ENCODE measurements at regions not wholly inside any gene's neighbourhood (a gene's known extent, or its start where the extent isn't known, plus 50 kb on each side); places are given as distances from the start of the nearest gene placed in this dataset.

GRCh38 chr22:49676230-49676629 is 151.4 kb downstream of the BRD1 start:
- intact Hi-C loops (cut with DNase I) = no loop called here
- WGBS, 3 donors = 71 to 76% (median 73%) methylated on average over 5 of the region's 5 CpGs
- no peak overlapping the region for H3K4me3 ChIP-seq
- H3K4me1 ChIP-seq = no peaks in the 10 kb centered on the region
- DNase-seq (no peak), ATAC-seq (no peak)
- H3K27ac ChIP-seq = no peak overlapping the region
- no peak for TF ChIP-seq CTCF (IDR thresholded peaks at IDR 0.05)
- H3K9me3 ChIP-seq = no peaks in the 10 kb centered on the region
- peaks cover 0 to 45% (median 4%) of the 10 kb centered on the region in 3 donors for H3K27me3 ChIP-seq (ENCODE audit: insufficient read depth in 3 of 3, low read length in 2 of 3)
- H3K36me3 ChIP-seq (ENCODE audit: insufficient read depth in 1 of 2, low read depth in 1 of 2) = no peaks in the 10 kb centered on the region

GRCh38 chr22:49674479-49675050 is 153.1 kb downstream of the BRD1 start:
- H3K4me3 ChIP-seq = no peak overlapping the region
- no peak for TF ChIP-seq CTCF (IDR thresholded peaks at IDR 0.05)
- no peak overlapping the region for H3K27ac ChIP-seq
- H3K9me3 ChIP-seq = no peaks in the 10 kb centered on the region
- peaks cover 0 to 61% (median 9%) of the 10 kb centered on the region in 3 donors for H3K27me3 ChIP-seq (ENCODE audit: insufficient read depth in 3 of 3, low read length in 2 of 3)
- intact Hi-C loops (cut with DNase I) = no loop called here
- no peaks in the 10 kb centered on the region for H3K4me1 ChIP-seq
- no peak for DNase-seq
- 51 to 58% (median 54%) methylated on average over 12 of the region's 12 CpGs for WGBS, 3 donors
- no peaks in the 10 kb centered on the region for H3K36me3 ChIP-seq (ENCODE audit: insufficient read depth in 1 of 2, low read depth in 1 of 2)
- no peak for ATAC-seq

- Histone ChIP-seq H3K9me3 (no peaks in the 10 kb centered on the region), H3K27me3 (ENCODE audit: insufficient read depth in 3 of 3, low read length in 2 of 3) (peaks cover 0 to 70% (median 12%) of the 10 kb centered on the region in 3 donors), H3K36me3 (ENCODE audit: insufficient read depth in 1 of 2, low read depth in 1 of 2) (no peaks in the 10 kb centered on the region), H3K4me1 (no peaks in the 10 kb centered on the region), H3K27ac (no peak overlapping the region), H3K4me3 (no peak overlapping the region)
- WGBS, 3 donors = 18 to 23% (median 19%) methylated on average over 14 of the region's 14 CpGs
- DNase-seq = no peak
- ATAC-seq = no peak
- intact Hi-C loops (cut with DNase I) = no loop called here
- no peak for TF ChIP-seq CTCF (IDR thresholded peaks at IDR 0.05)
These were observed 154.6 kb downstream of the BRD1 start for GRCh38 chr22:49673048-49673447.

- TF ChIP-seq CTCF (IDR thresholded peaks at IDR 0.05) = no peak
- ATAC-seq (no peak), DNase-seq (no peak)
- no peaks in the 10 kb centered on the region for H3K9me3 ChIP-seq
- H3K4me3 ChIP-seq = no peak overlapping the region
- no peaks in the 10 kb centered on the region for H3K4me1 ChIP-seq
- 34 to 38% (median 38%) methylated on average over 15 of the region's 17 CpGs for WGBS, 3 donors
- H3K27me3 ChIP-seq (ENCODE audit: insufficient read depth in 3 of 3, low read length in 2 of 3) = peaks cover 0 to 66% (median 10%) of the 10 kb centered on the region in 3 donors
- intact Hi-C loops (cut with DNase I) = no loop called here
- no peaks in the 10 kb centered on the region for H3K36me3 ChIP-seq (ENCODE audit: insufficient read depth in 1 of 2, low read depth in 1 of 2)
- no peak overlapping the region for H3K27ac ChIP-seq
These were observed 155.6 kb downstream of the BRD1 start for GRCh38 chr22:49672014-49672516.

Data from psoas muscle (tissue), 7 donors.